CD4-positive, alpha-beta T cell treated with Interleukin-2 at 100 ng/mL for 4 hours (primary cell): ENCODE measurements at regions not wholly inside any gene's neighbourhood (a gene's known extent, or its start where the extent isn't known, plus 50 kb on each side); places are given as distances from the start of the nearest gene placed in this dataset.

Experiments
- DNase-seq: peaks from one replicate; pipeline ENCODE4 v3.0.0-alpha.2; 2020; ENCODE audit warnings: low spot score

DNA sequence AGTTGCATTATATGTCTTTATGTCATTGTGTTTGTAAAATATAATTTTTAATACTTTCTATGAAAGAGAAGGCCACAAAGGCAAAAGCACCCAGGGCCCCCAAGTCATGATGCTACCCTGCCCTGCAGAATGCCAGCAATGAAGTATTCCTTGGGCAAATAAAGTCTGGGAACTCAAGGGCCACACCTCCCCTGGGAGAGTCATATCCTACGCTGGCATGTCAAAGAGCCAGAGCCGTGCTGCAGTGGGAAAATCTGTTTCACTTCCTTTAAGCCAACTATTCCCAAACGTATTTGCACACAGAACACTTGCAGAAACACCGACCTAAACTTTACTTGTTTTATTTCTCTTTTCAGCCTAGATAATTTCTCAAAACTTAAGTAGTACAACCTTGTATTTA lies 98.4 kb upstream of the KAZN start:
- DNase-seq = no peak

DNA sequence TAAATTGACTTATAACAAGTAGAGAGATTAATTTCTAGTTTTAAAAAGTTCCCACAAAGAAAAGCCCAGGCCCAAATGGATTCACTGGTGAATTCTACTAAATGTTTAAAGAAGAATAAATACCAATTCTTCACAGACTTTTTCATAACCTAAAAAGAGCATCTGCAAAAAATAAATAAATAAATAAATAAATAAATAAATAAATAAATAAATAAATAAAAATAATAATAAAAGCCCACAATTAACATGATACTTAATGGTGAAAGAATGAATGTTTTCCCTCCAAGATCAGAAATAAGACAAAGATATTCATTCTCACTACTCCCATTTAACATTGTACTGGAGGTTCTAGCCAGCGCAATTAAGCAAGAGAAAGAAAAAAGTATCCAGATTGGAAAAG lies 97.6 kb upstream of the KAZN start:
- no peak for DNase-seq

DNA sequence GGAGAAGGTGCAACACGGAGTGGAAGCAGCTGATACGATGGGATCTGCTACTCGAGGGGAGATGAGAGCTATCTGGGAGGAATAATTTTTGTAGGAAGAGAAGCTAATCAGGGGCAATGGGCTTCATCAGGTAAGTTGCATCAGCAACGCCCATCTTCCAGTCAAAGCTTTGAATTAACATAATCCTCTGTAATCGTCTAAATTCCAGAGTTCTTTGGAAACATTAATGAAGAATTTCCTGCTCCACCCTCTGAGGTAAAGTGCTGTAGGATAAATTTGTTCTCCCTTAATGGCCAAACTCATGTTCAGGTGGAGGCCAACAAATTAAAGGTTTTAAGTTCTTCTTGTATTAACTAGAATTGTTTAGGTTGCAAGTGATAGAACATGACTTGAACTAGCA lies 94.0 kb upstream of the KAZN start:
- no peak for DNase-seq

DNA sequence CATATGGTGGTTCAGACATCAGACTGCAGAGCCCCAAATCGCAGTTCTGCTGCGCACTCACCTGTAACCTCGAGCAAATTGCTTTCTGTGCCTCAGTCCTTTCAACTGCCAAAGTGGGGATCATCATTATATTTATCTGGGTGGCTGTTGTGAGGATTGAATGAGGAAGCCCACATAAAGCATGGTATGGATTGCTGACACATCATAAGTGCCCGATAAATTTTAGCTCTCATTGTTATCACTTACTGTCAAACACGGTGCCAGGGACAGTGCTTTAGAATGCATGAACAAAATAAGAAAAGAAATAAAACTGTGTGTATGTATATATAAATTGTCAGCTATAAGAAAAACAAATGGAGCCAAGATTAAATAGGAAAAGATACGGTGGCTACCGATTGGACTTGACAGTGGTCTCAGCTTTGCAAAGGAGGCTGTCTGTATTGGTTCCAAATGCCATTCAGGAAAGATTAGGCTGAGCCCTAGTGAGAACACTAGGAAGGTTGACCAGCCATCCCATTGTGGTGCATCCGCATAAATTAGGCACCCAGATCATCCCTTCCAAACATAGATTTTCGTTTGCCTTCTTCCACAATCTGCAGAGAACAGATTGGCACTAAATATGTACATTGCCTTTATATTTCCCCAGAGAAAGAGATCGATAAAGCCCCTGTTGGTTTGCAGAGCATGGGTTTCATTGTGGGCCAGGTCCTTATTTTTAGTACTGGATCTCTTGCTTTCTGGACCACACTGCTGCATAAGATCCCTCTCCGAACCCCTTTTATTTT lies 91.8 kb upstream of the KAZN start:
- DNase-seq = no peak

DNA sequence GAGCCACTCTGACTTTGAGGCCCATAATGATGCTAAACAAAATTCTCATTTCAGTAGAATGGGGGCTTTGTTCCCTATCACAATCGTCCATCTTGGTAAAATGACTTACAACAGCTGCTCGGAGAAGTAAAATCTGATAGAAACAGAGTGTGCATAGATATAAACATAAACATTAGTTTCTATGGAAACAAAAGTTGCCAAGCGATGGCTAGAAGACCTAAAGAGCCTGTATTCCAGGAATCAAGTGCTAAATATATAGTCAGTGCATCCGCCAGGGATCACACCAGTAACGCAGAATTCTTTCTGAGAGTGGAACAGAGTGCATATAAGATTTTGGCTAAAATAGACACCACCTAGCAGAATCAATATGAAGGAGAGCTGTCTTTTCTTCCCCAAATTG lies 91.2 kb upstream of the KAZN start:
- no peak for DNase-seq

DNA sequence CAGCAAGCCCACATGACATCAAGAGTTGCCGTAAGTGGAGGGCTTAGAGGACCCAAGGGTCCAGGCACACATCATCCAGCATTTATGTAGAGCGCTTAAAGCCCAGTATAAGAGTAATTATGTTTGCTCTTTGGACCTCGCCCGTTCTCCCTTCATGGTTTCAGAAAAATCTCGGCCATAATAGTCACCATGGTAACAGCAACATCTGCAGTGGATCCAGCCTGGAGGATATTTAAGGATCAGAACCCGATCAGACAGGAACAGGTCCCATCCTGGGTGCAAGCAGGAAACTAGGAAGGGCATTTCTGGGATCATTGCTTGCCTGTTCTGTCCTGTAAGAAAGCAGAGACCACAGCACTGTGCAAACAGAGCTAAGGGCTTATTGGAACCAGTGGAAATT lies 89.9 kb upstream of the KAZN start:
- no peak for DNase-seq

DNA sequence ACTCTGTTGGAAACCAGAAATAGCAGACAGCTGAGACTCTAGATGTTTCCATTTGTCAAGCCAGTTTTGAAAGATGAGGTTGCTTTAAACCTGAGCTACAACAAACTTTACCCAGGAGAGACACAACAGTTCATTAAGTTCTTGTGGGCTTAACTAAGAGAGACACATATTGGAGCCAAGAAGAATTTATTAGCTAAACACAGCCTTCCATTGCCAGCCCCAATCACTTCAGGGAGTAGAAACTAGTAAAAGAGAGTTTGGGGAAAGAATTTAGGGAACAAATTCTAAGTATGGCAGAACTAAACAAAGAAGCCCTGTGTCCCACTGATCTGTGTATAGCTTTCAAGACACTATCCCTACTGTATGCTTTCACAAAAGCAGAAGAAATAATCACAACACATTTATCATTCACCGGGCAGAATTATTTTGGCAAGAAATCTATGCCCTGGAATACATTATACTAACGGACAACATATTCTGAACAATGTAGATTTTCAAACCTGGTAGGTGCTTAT lies 87.3 kb upstream of the KAZN start:
- no peak for DNase-seq

DNA sequence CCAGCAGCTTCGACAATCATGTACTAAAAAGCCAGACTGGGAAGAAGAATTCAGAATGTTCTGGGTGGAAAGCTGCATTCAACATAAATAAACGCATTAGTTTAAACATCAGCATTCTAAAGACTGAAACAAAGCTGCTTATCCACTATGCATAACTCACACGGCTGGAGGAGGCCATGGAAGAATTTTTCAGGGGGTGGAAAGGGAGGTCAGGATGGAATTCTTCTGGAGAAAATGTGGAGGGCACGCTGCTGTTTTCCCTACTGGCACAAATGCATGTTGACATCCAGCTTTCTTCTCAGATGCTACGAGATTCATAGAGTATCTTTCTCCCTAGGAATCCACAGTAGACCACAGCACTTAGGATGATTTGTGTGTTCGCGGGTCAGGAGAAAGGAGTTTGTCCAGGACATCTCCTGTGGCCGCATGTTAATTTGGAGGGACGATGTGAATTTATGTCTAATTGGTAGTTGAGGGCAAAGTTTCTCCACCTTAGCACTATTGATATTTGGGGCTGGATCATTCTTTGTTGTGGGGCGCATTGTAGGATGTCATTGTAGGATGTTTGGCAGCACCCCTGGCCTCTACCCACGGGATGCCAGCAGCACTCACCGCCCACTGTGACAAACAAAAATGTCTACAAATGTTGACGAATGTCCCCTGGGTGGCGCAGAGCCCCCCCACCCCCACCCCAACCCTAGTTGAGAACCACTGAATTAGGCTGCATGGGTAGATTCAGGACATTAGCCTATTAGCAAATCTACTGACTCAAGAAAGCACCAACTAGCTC lies 86.5 kb upstream of the KAZN start:
- DNase-seq = no peak

DNA sequence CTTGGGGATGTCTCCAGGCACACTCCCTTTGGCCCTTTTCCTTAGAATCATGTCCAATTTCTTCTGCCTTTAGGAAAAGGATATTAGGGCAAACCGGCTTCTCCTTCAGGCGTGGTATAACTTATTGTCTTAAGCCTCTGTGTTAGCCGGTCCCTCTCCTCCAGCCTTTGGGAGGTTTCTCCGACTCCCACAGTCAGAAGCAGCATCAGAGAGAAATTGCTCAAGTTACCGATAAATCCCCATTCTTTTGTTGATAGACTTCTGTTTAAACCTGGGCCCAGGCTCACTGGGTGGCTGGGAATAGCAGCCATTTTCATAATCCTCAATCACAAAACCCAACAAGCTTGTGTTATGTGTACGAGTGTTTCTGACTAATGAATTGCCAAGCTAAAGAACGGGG lies 85.4 kb upstream of the KAZN start:
- no peak for DNase-seq

DNA sequence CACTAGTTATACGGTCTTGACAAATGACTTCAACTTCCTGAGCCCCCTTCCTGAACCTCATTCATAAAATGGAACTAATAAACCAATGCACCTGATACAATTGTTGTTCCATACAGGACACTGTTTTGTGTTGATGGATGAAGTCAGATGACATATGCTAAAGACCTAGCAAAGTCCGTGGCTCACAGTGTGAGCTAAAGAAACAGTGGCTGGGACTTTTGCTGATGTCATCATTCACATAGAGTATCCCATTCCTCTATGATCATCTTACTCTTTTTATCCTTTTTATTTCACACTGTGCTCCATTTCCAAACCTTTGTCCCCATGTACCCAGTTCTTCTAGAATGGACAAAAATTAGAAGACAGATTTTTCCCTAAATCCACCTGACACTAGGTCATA lies 83.7 kb upstream of the KAZN start:
- DNase-seq = no peak

DNA sequence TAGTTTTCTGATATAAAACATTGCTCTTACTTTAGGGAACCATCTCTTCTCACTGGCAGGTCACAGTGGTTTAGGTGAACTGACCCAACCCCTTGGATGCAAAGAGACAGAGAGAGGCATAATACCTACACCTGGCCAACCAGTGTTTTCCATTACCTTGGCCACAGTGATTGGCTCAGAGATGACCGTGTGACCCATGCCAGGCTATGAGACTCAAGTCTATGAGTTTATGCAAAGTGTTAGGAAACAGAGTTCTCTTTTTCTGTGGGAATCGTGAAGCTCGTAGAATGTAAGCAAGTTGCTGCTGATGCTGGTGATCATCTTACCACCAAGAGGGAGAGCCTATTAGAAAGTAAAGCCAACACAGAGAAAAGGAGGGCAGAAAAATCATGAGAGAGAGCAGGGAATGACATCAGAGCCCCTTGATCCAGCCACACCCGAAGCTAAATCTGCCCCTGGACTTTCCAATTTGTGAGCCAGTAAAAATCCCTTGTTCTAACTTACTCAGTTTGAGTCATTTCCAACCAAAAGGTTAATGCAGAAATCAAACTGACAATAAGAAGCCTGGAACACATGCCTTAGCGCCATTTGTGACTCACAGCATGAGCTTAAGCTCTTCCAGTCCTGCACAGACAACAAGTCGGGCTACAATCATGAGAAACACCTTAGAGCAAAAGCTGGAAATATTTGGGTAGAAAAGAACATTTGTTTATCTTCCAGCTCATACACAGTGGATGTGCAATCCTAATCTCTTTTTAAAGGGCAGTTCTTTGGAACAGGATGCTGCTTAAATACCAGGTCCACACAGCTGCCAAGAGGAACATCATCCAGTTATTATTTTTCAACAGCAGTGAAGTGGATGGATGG lies 81.3 kb upstream of the KAZN start:
- no peak for DNase-seq

DNA sequence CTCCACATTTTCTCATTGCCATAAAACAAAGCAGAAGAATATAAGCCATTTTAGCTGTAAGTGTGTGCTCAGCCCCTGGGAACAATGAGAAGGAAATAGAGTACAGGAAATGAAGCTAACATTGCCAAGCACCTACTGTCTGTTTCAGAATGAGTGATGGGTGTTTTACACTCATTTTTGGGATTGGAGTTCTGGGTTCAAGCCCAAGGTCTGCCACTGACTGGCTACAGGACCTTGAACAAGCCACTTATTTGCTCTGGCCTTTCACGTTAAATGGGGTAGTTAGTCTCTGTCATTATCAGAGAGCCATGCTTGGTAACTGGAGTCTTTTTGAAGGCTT lies 80.7 kb upstream of the KAZN start:
- no peak for DNase-seq

DNA sequence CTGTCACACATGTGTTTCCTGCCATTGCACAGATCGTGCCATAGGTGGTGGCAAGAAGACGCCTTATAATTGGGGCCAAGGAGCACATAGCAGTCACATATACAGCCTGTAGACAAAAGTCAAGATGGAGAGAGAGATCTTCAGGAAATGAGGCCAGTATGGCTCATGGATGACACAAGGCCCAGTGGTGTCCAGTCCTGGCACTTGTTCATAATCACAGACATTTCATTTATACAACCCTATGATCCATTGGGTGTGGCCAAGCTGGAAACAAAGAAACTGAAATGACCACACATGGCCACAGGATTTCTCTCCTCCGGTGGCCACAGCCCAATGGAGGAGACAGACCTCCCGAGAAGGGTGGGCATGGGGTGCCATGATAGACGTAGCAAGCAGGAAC lies 78.5 kb upstream of the KAZN start:
- DNase-seq = no peak

DNA sequence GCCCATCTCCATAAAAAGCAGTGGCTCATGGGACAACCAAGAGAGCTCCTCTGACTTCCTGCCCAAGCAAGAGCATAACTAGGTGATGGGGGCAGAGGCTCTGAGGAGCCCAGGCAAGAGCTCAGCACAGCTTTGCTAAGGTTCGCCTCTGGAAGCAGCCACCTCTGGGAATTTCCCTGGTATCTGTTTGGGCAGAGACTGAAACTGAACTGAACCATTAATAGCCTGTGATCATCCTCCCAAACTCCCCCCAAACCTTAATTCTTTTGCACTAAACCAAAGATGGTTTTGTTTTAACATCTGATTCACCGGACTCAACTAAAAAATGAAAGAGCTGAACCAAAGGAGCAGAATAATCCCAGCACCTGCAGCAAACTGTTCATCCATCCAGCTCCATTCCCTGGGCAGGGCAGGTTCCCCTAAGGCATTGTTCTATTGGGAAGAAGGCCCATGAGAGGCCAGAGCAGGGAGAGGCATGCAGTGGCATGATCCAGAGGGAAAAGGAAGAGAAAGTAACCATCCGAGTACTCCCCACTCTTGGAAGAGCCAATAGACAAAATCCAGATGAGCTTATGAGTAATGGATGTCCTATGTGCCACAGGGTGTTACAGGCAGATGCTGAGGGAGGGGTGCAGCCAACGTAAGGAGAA lies 77.8 kb upstream of the KAZN start:
- no peak for DNase-seq

DNA sequence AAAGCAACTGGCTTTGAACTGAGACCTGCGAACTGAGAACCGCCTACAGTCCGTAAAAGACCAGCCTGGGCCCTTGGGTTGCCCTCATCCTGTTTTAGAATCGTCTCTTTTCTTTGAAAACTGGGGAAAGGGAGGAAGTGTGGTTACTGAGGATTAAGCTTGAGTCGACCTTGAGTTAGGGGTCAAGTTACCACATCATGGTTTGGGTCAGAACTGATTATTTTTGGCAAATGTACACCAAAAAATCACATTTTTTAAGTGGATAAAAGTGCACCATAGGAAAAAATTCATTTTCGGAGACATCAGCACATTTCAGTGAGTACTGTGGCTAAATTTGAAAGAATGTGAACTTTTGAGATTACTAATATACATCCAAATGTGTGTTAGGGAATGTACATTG lies 76.9 kb upstream of the KAZN start:
- DNase-seq = no peak

DNA sequence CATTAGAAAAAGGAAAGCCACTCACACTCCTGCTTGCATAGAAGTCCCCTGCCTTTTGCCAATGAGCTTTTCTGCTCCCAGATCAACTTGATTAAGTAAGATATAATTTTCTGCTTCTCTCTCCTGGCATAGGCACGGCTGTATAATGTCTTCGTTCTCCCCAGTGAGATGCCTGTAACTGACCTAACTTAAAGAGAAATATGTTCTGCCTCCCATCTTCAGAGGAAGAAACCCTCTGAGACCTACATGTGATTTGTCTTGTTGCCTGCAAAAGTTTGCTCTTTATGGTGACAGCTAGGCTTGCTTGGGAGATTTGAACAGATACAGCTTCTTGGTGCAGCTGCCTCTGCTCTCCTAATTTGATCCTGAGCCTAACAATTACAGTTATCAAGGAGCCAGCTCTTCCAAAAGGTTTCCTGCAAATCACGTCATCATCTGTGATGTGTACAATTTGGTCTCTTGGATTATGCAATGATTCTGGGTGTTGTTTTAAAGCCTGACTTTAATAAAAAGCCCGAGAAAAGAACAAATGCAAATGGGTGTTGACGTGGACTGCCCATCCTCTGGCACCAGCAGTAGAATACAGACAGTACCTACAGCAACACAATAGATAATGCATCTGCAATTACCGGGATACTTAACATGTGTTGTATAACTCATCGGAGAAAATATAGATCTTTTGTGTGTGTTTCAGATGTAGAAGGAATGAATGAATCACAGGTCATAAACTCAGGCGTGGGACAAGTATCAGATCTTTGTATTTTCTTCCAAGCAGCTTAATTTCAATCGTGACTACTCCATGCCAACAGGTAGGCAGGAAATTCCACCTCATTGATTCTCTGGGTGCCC lies 76.2 kb upstream of the KAZN start:
- no peak for DNase-seq

DNA sequence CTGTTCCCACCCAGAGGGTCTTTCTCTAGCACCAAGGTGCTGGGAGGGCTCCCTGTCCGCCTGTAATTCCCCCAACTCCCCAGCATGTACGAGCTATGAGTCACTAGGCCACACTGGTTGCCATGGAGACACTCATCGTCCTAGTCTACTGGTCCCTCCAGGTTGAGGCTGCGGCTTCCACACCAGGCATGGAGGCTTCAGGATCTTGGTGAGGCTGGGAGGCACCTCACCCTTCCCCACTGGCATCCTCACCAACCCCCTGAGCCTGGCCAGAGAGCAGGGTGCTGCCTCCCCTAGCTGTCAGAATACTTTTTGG lies 75.6 kb upstream of the KAZN start:
- DNase-seq = no peak

DNA sequence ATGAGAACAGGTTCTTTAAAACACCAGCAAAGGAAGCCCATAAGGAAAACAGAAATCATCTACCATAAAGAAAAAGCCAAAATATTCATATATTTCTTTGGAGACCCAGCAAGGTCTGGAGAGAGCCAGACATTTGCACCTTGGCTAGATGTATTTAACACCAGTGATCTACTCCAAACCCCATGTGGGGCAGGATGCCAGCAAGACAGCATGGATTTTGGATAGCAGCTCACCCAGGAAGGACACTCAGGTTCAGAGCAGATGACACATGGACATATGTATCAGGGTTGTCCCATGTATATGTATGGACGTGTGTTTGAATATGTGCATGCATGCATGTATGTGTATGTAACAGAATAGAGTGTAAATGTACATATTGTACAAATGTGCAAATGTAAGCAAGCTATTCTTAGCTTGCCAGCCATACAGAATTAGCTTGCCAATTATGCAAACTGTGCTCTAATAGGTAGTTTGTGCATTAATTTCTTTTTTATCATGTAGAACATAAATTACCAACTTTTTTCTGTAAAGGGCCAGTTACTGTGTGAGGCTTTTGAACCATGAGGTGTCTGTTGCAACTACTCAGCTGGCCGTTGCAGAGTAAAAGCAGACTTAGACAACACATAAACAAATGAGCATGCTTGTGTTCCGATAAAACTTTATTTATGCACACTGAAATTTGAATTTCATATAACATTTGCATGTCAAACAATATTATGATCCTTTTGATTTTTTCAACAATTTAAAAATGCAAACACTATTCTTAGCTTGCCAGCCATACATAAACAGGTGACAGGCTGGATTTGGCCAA lies 73.5 kb upstream of the KAZN start:
- no peak for DNase-seq

DNA sequence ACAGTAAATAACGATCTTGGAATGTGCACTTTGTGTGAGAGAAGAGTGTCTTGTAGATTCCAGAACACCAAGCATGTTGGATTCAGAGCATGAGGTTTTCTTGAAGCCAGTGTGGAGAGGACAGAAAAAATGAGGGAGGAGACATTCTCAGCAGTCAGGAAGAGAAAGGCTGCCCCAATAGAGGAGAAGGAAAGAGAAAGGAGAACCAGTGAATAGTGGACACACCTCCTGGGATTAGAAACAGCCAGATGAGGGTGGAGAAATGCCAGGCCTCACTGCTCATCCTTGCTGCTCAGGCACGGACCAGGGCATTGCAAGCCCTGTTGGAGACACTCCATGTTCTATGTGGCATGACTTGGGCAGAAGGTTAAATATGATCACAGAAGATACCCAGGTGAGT lies 69.0 kb upstream of the KAZN start:
- no peak for DNase-seq

DNA sequence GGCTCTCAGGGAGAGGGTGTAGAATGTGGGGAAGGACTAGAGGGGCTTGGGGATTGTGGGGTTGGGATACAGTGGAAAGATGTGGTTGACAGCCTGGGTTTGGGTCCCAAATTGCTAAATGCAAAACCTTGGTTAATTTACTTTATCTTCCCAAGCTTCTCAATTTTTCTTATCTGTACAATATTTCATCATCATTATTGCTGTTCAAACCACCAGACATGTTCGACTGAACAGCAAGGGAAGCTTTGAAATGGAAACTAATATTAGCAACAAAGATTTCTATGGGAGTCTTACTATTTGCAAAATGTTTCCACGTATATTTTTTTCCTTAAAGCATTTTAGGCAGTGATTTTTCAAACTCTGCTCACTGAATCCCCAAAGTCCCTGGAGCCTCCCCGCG lies 67.0 kb upstream of the KAZN start:
- no peak for DNase-seq
